Memory B cell (primary cell): ENCODE measurements at regions not wholly inside any gene's neighbourhood (a gene's known extent, or its start where the extent isn't known, plus 50 kb on each side); places are given as distances from the start of the nearest gene placed in this dataset.
"Not testable (repeated sequence)": the region's sequence is repeated elsewhere in the genome, so short reads cannot be mapped to it uniquely, and the experiment has no call there.

ENCODE experiments used
- ATAC-seq: fragments of 150-1000 bp; cut with Tn5 transposase; 2 replicates; pipeline ENCODE4 v1.10.0; 2021; ENCODE audit warnings: low read depth, mild to moderate bottlenecking, moderate library complexity
- DNase-seq, 2 donors: peaks; one replicate each; pipeline ENCODE4 v3.0.0; 2022; ENCODE audit warnings: low spot score in 2 of 2
- H3K27ac Mint-ChIP-seq: one replicate; pipeline ENCODE4 v1.8.0; 2022; ENCODE audit warnings: mild to moderate bottlenecking, moderate library complexity, mixed read lengths
- H3K27me3 Mint-ChIP-seq: one replicate; pipeline ENCODE4 v1.8.0; 2022; ENCODE audit warnings: mixed read lengths
- H3K36me3 Mint-ChIP-seq: one replicate; pipeline ENCODE4 v1.8.0; 2022; ENCODE audit warnings: mild to moderate bottlenecking, mixed read lengths
- H3K4me1 Mint-ChIP-seq: one replicate; pipeline ENCODE4 v1.8.0; 2022; ENCODE audit warnings: mixed read lengths
- H3K4me3 Mint-ChIP-seq: one replicate; pipeline ENCODE4 v1.8.0; 2022; ENCODE audit warnings: mild to moderate bottlenecking, moderate library complexity, mixed read lengths
- H3K9me3 Mint-ChIP-seq: one replicate; pipeline ENCODE4 v1.8.0; 2022; ENCODE audit warnings: mixed read lengths

GRCh38 chr2:190005513-190005912, 57.0 kb downstream of the MSTN start:
- Mint-ChIP-seq H3K36me3 (no peaks in the 10 kb centered on the region), H3K4me1 (no peaks in the 10 kb centered on the region), H3K27ac (no peak overlapping the region), H3K9me3 (peaks cover 5% of the 10 kb centered on the region), H3K27me3 (peaks cover 3% of the 10 kb centered on the region), H3K4me3 (no peak overlapping the region)
- no peak for DNase-seq
- no peak for ATAC-seq

GRCh38 chr2:189999661-190000060, 62.9 kb downstream of the MSTN start:
- Mint-ChIP-seq H3K27ac (no peak overlapping the region), H3K27me3 (peaks cover 5% of the 10 kb centered on the region), H3K36me3 (no peaks in the 10 kb centered on the region), H3K4me1 (no peaks in the 10 kb centered on the region), H3K4me3 (no peak overlapping the region), H3K9me3 (peaks cover 17% of the 10 kb centered on the region)
- DNase-seq (no peak), ATAC-seq (no peak)

- H3K27me3 Mint-ChIP-seq, H3K36me3 Mint-ChIP-seq, DNase-seq, H3K27ac Mint-ChIP-seq, H3K4me1 Mint-ChIP-seq, ATAC-seq, H3K4me3 Mint-ChIP-seq: not testable (repeated sequence)
- peaks cover 19% of the 10 kb centered on the region for H3K9me3 Mint-ChIP-seq
Observed at GRCh38 chr2:189998665-189999064, 63.9 kb downstream of the MSTN start.

- ATAC-seq (no peak), DNase-seq (no peak)
- peaks cover 21% of the 10 kb centered on the region for H3K9me3 Mint-ChIP-seq
- H3K36me3 Mint-ChIP-seq, result no peaks in the 10 kb centered on the region
- H3K27ac Mint-ChIP-seq, result no peak overlapping the region
- no peak overlapping the region for H3K4me3 Mint-ChIP-seq
- H3K27me3 Mint-ChIP-seq, result peaks cover 2% of the 10 kb centered on the region
- H3K4me1 Mint-ChIP-seq, result no peaks in the 10 kb centered on the region
Observed at GRCh38 chr2:189997016-189997415, 65.5 kb downstream of the MSTN start.

GRCh38 chr2:189995679-189996078, 66.8 kb downstream of the MSTN start:
- no peak overlapping the region for H3K4me3 Mint-ChIP-seq
- peaks cover 22% of the 10 kb centered on the region for H3K9me3 Mint-ChIP-seq
- DNase-seq, result no peak

GRCh38 chr2:189982780-189983394, 79.6 kb downstream of the MSTN start:
- H3K4me1 Mint-ChIP-seq, result no peaks in the 10 kb centered on the region
- H3K27ac Mint-ChIP-seq, result no peak overlapping the region
- DNase-seq (no peak), ATAC-seq (no peak)
- peaks cover 21% of the 10 kb centered on the region for H3K9me3 Mint-ChIP-seq
- no peaks in the 10 kb centered on the region for H3K27me3 Mint-ChIP-seq
- H3K36me3 Mint-ChIP-seq, result peaks cover 4% of the 10 kb centered on the region
- H3K4me3 Mint-ChIP-seq, result no peak overlapping the region

More at GRCh38 chr2:189995679-189996078, 66.8 kb downstream of the MSTN start:
- H3K27me3 Mint-ChIP-seq, result peaks cover 2% of the 10 kb centered on the region
- H3K27ac Mint-ChIP-seq, result no peak overlapping the region
- ATAC-seq, result no peak
- H3K4me1 Mint-ChIP-seq, result no peaks in the 10 kb centered on the region
- no peaks in the 10 kb centered on the region for H3K36me3 Mint-ChIP-seq

GRCh38 chr2:189982087-189982486, 80.4 kb downstream of the MSTN start:
- Mint-ChIP-seq H3K9me3 (peaks cover 20% of the 10 kb centered on the region), H3K4me3 (no peak overlapping the region), H3K4me1 (no peaks in the 10 kb centered on the region), H3K27ac (no peak overlapping the region), H3K27me3 (no peaks in the 10 kb centered on the region), H3K36me3 (peaks cover 4% of the 10 kb centered on the region)
- no peak for ATAC-seq
- no peak for DNase-seq

GRCh38 chr2:189976488-189976887, 86.0 kb downstream of the MSTN start:
- H3K27me3 Mint-ChIP-seq, H3K27ac Mint-ChIP-seq, DNase-seq, ATAC-seq, H3K4me3 Mint-ChIP-seq, H3K4me1 Mint-ChIP-seq, H3K9me3 Mint-ChIP-seq, H3K36me3 Mint-ChIP-seq: not testable (repeated sequence)

GRCh38 chr2:189960346-189960745, 102.2 kb downstream of the MSTN start:
- no peak overlapping the region for H3K27ac Mint-ChIP-seq
- no peaks in the 10 kb centered on the region for H3K4me1 Mint-ChIP-seq

GRCh38 chr2:189959450-189959849, 103.1 kb downstream of the MSTN start:
- H3K4me1 Mint-ChIP-seq, result peaks cover 3% of the 10 kb centered on the region
- H3K9me3 Mint-ChIP-seq, result no peaks in the 10 kb centered on the region
- H3K36me3 Mint-ChIP-seq, result no peaks in the 10 kb centered on the region
- peaks cover 3% of the 10 kb centered on the region for H3K27me3 Mint-ChIP-seq
- no peak for ATAC-seq
- H3K27ac Mint-ChIP-seq, result no peak overlapping the region
- no peak overlapping the region for H3K4me3 Mint-ChIP-seq
- DNase-seq, result no peak

More at GRCh38 chr2:189960346-189960745, 102.2 kb downstream of the MSTN start:
- DNase-seq, result no peak
- no peaks in the 10 kb centered on the region for H3K36me3 Mint-ChIP-seq
- no peak for ATAC-seq
- H3K4me3 Mint-ChIP-seq, result no peak overlapping the region
- H3K9me3 Mint-ChIP-seq, result no peaks in the 10 kb centered on the region
- peaks cover 5% of the 10 kb centered on the region for H3K27me3 Mint-ChIP-seq

GRCh38 chr2:189954989-189955388, 107.5 kb downstream of the MSTN start:
- no peak for DNase-seq
- Mint-ChIP-seq H3K9me3 (no peaks in the 10 kb centered on the region), H3K4me1 (peaks cover 7% of the 10 kb centered on the region), H3K27me3 (no peaks in the 10 kb centered on the region), H3K4me3 (no peak overlapping the region), H3K27ac (peak overlapping the region; percentile 31), H3K36me3 (no peaks in the 10 kb centered on the region)
- ATAC-seq, result no peak

- no peak for DNase-seq
- peaks cover 7% of the 10 kb centered on the region for H3K4me1 Mint-ChIP-seq
- ATAC-seq, result peak; percentile 62
- H3K27ac Mint-ChIP-seq, result no peak overlapping the region
- no peak overlapping the region for H3K4me3 Mint-ChIP-seq
- no peaks in the 10 kb centered on the region for H3K27me3 Mint-ChIP-seq
- no peaks in the 10 kb centered on the region for H3K36me3 Mint-ChIP-seq
- no peaks in the 10 kb centered on the region for H3K9me3 Mint-ChIP-seq
Observed at GRCh38 chr2:189952536-189953109, 109.9 kb downstream of the MSTN start.

GRCh38 chr2:189951791-189952535, 110.6 kb downstream of the MSTN start:
- Mint-ChIP-seq H3K27me3 (no peaks in the 10 kb centered on the region), H3K9me3 (no peaks in the 10 kb centered on the region), H3K4me1 (peaks cover 7% of the 10 kb centered on the region), H3K4me3 (no peak overlapping the region), H3K27ac (no peak overlapping the region), H3K36me3 (no peaks in the 10 kb centered on the region)
- ATAC-seq (no peak), DNase-seq (no peak)

GRCh38 chr2:189943009-189943408, 119.5 kb downstream of the MSTN start:
- no peaks in the 10 kb centered on the region for H3K27me3 Mint-ChIP-seq
- peaks cover 21% of the 10 kb centered on the region for H3K9me3 Mint-ChIP-seq
- H3K4me3 Mint-ChIP-seq, result no peak overlapping the region

More at GRCh38 chr2:189943009-189943408, 119.5 kb downstream of the MSTN start:
- H3K36me3 Mint-ChIP-seq, result peaks cover 6% of the 10 kb centered on the region
- no peaks in the 10 kb centered on the region for H3K4me1 Mint-ChIP-seq
- no peak overlapping the region for H3K27ac Mint-ChIP-seq
- no peak for DNase-seq
- no peak for ATAC-seq
